ENCODE measurements at regions not wholly inside any gene's neighbourhood (a gene's known extent, or its start where the extent isn't known, plus 50 kb on each side); places are given as distances from the start of the nearest gene placed in this dataset.

DNA sequence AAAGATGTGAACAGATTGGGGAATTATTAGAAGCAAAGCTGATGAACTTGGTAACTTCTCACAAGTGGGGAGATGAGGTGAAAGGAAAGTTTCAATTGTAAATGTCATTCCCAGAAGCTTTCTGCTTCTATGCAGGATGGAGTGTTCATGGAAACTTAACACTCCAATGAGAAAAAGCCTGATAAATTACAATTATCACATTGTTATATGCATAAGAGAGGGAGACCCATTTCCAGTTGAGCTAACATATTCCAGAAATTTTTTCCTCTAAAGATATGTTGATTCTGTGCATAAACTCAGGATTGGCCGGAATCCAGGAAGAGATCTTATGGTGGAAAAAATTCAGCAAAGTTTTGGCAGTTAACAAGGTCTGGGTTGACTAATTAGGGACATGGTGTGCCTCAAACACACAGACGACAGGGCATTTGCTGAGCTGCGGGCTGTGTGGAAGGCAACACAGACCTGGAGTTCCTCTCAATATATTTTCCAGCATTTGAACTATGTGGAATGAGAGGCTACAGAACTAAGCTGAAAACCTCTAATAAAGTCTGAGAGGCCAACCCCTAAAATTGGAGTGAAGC, 64.9 kb upstream of the FGF14 start:
- no peak overlapping the region for H3K4me3 Mint-ChIP-seq
- H3K4me1 Mint-ChIP-seq (ENCODE audit: low read depth) = peaks cover 12% of the 10 kb centered on the region
- peaks cover 11% of the 10 kb centered on the region for H3K27me3 Mint-ChIP-seq (ENCODE audit: low read depth)
- no peaks in the 10 kb centered on the region for H3K36me3 Mint-ChIP-seq (ENCODE audit: low read depth)
- no peaks in the 10 kb centered on the region for H3K9me3 Mint-ChIP-seq
- no peak overlapping the region for H3K27ac Mint-ChIP-seq
- DNase-seq (ENCODE audit: low spot score) = no peak

DNA sequence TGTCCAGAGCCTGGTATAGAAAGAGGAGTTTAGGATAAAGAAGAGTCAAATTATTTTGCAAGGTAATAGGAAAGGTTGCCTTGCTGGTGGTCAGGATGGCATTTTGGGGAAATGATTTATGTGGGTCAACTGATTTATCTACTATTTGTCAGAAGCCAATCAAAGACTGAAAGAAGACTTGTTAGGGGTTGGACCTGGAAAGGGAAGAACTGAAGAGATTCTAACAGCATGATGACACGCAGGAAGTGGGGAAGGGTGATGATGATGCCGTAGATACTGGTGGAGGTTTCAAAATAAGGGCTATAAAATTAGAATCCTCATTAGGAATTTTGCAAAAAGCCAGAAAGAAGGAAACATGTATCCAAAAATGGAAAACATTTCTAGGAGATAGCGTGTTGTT, 60.7 kb upstream of the FGF14 start:
- no peak overlapping the region for H3K4me3 Mint-ChIP-seq
- peaks cover 5% of the 10 kb centered on the region for H3K4me1 Mint-ChIP-seq (ENCODE audit: low read depth)
- peaks cover 9% of the 10 kb centered on the region for H3K27me3 Mint-ChIP-seq (ENCODE audit: low read depth)
- no peak overlapping the region for H3K27ac Mint-ChIP-seq
- no peaks in the 10 kb centered on the region for H3K9me3 Mint-ChIP-seq
- no peak for DNase-seq (ENCODE audit: low spot score)
- H3K36me3 Mint-ChIP-seq (ENCODE audit: low read depth) = no peaks in the 10 kb centered on the region

GRCh38 chr13:102461302-102461701, 59.5 kb upstream of the FGF14 start:
- Mint-ChIP-seq H3K36me3 (ENCODE audit: low read depth) (no peaks in the 10 kb centered on the region), H3K27me3 (ENCODE audit: low read depth) (peaks cover 6% of the 10 kb centered on the region), H3K4me3 (no peak overlapping the region), H3K4me1 (ENCODE audit: low read depth) (peaks cover 9% of the 10 kb centered on the region), H3K27ac (no peak overlapping the region), H3K9me3 (no peaks in the 10 kb centered on the region)
- no peak for DNase-seq (ENCODE audit: low spot score)

- Mint-ChIP-seq H3K36me3 (ENCODE audit: low read depth) (no peaks in the 10 kb centered on the region), H3K9me3 (no peaks in the 10 kb centered on the region), H3K4me3 (no peak overlapping the region), H3K27me3 (ENCODE audit: low read depth) (peaks cover 4% of the 10 kb centered on the region), H3K27ac (no peak overlapping the region), H3K4me1 (ENCODE audit: low read depth) (peaks cover 9% of the 10 kb centered on the region)
- no peak for DNase-seq (ENCODE audit: low spot score)
Measured at GRCh38 chr13:102460806-102461205, 59.0 kb upstream of the FGF14 start.

DNA sequence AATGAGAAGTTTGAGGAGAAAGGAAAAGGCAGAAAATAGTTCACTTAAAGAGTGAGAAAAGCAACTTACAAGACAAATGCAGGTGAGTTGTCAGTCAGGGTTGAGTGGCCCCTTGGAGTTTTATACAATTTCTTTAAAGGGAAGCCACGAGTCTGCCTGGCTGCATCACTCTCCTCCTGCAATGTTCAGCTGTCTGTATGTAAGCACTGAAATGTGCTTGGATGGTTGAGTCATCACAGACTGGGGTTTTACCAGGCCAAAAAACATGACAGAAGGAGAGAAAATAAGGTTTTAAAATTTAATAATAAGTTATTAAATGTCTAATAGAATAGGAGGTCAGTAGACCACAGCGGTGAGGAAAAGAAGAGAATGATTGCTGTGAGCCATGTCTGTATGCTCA, 51.0 kb upstream of the FGF14 start:
- Mint-ChIP-seq H3K27me3 (ENCODE audit: low read depth) (peaks cover 3% of the 10 kb centered on the region), H3K27ac (no peak overlapping the region), H3K9me3 (no peaks in the 10 kb centered on the region), H3K4me3 (no peak overlapping the region), H3K36me3 (ENCODE audit: low read depth) (no peaks in the 10 kb centered on the region), H3K4me1 (ENCODE audit: low read depth) (peaks cover 5% of the 10 kb centered on the region)
- no peak for DNase-seq (ENCODE audit: low spot score)
